H9 (cell line): ENCODE measurements at regions not wholly inside any gene's neighbourhood (a gene's known extent, or its start where the extent isn't known, plus 50 kb on each side); places are given as distances from the start of the nearest gene placed in this dataset.

ENCODE experiments used
- DNase-seq: peaks from one replicate; pipeline ENCODE4 v3.0.0-alpha.2; 2017
- H2AFZ ChIP-seq: one replicate; pipeline ENCODE4 v1.6.1; 2013; ENCODE audit warnings: mild to moderate bottlenecking, low read length, control low read depth, moderate library complexity
- H2AK5ac ChIP-seq: 2 replicates; pipeline ENCODE4 v1.6.1; 2013; ENCODE audit warnings: low read length, control low read depth, mixed read lengths; ENCODE audit not compliant: insufficient read length
- H2BK120ac ChIP-seq: one replicate; pipeline ENCODE4 v1.6.1; 2013; ENCODE audit warnings: low read depth, mild to moderate bottlenecking, low read length, control low read depth, inconsistent platforms; ENCODE audit not compliant: poor library complexity, severe bottlenecking
- H2BK12ac ChIP-seq: 2 replicates; pipeline ENCODE4 v1.6.1; 2013; ENCODE audit warnings: low read length, control low read depth, mixed read lengths, low read depth; ENCODE audit not compliant: insufficient read length
- H2BK15ac ChIP-seq: 2 replicates; pipeline ENCODE4 v1.6.1; 2013; ENCODE audit warnings: low read depth, low read length, control low read depth
- H2BK20ac ChIP-seq: one replicate; pipeline ENCODE4 v1.6.1; 2013; ENCODE audit warnings: low read depth, mild to moderate bottlenecking, low read length, control low read depth, inconsistent platforms; ENCODE audit not compliant: poor library complexity, severe bottlenecking
- H2BK5ac ChIP-seq: 2 replicates; pipeline ENCODE4 v1.6.1; 2013; ENCODE audit warnings: low read length, control low read depth, mixed read lengths; ENCODE audit not compliant: insufficient read length
- H3K14ac ChIP-seq: 2 replicates; pipeline ENCODE4 v1.6.1; 2013; ENCODE audit warnings: low read length, control low read depth; ENCODE audit not compliant: insufficient read depth
- H3K18ac ChIP-seq: 2 replicates; pipeline ENCODE4 v1.6.1; 2013; ENCODE audit warnings: low read depth, mild to moderate bottlenecking, mixed read lengths, low read length, control low read depth; ENCODE audit not compliant: insufficient read length
- H3K23ac ChIP-seq: 2 replicates; pipeline ENCODE4 v1.6.1; 2013; ENCODE audit warnings: low read length, control low read depth, mixed read lengths, low read depth; ENCODE audit not compliant: insufficient read length
- H3K23me2 ChIP-seq: 2 replicates; pipeline ENCODE4 v1.6.1; 2013; ENCODE audit warnings: low read depth, mild to moderate bottlenecking, mixed read lengths, low read length, control low read depth; ENCODE audit not compliant: insufficient read length, poor library complexity, severe bottlenecking
- H3K27ac ChIP-seq: 2 replicates; pipeline ENCODE4 v1.5.1; 2013; ENCODE audit warnings: low read length, control low read depth, mixed read lengths, low read depth; ENCODE audit not compliant: insufficient read length
- H3K27me3 ChIP-seq: 2 replicates; pipeline ENCODE4 v1.6.1; 2013; ENCODE audit warnings: low read length, control low read depth, inconsistent platforms; ENCODE audit not compliant: insufficient read depth
- H3K4ac ChIP-seq: 2 replicates; pipeline ENCODE4 v1.6.1; 2013; ENCODE audit warnings: low read depth, mild to moderate bottlenecking, control low read depth, inconsistent platforms, low read length, moderate library complexity
- H3K4me1 ChIP-seq: 2 replicates; pipeline ENCODE4 v1.6.1; 2013; ENCODE audit warnings: low read length, control low read depth, inconsistent platforms; ENCODE audit not compliant: insufficient read depth
- H3K4me2 ChIP-seq: 2 replicates; pipeline ENCODE4 v1.6.1; 2013; ENCODE audit warnings: low read length, control low read depth, mixed read lengths; ENCODE audit not compliant: insufficient read length, insufficient read depth
- H3K56ac ChIP-seq: 2 replicates; pipeline ENCODE4 v1.6.1; 2013; ENCODE audit warnings: low read depth, mild to moderate bottlenecking, mixed read lengths, low read length, control low read depth; ENCODE audit not compliant: insufficient read length
- H3K79me1 ChIP-seq: 2 replicates; pipeline ENCODE4 v1.6.1; 2013; ENCODE audit warnings: low read depth, mild to moderate bottlenecking, moderate library complexity, low read length, control low read depth, inconsistent platforms; ENCODE audit not compliant: insufficient read depth, poor library complexity, severe bottlenecking
- H3K79me2 ChIP-seq: 2 replicates; pipeline ENCODE4 v1.6.1; 2013; ENCODE audit warnings: low read length, control low read depth, inconsistent platforms; ENCODE audit not compliant: insufficient read depth
- H3K9ac ChIP-seq: 2 replicates; pipeline ENCODE4 v1.6.1; 2013; ENCODE audit warnings: low read length, control low read depth, mixed read lengths; ENCODE audit not compliant: insufficient read length; ENCODE audit errors: extremely low read depth
- H3K9me3 ChIP-seq: one replicate; pipeline ENCODE4 v1.6.1; 2013; ENCODE audit warnings: low read depth, low read length, inconsistent platforms; ENCODE audit not compliant: control insufficient read depth
- H3T11ph ChIP-seq: one replicate; pipeline ENCODE4 v1.6.1; 2013; ENCODE audit warnings: mild to moderate bottlenecking, low read length, control low read depth, inconsistent platforms
- H4K20me1 ChIP-seq: one replicate; pipeline ENCODE4 v1.6.1; 2013; ENCODE audit not compliant: control insufficient read depth, insufficient read length, insufficient read depth
- H4K5ac ChIP-seq: 2 replicates; pipeline ENCODE4 v1.6.1; 2013; ENCODE audit warnings: low read depth, mild to moderate bottlenecking, mixed read lengths, low read length, control low read depth; ENCODE audit not compliant: insufficient read length
- H4K8ac ChIP-seq: replicated peaks from 2 replicates; pipeline ENCODE4 v1.6.1; 2013; ENCODE audit warnings: low read length, control low read depth, mixed read lengths, low read depth; ENCODE audit not compliant: insufficient read length
- H4K91ac ChIP-seq: 2 replicates; pipeline ENCODE4 v1.6.1; 2013; ENCODE audit warnings: low read depth, mild to moderate bottlenecking, moderate library complexity, mixed read lengths, low read length, control low read depth; ENCODE audit not compliant: insufficient read length
- H3K27ac Mint-ChIP-seq, 3 experiments: 2 replicates in 2 of 3; 3 replicates in 1 of 3; pipeline ENCODE4 v1.8.0; 2020 to 2021; ENCODE audit warnings: mixed read lengths in 3 of 3, mild to moderate bottlenecking in 1 of 3, moderate library complexity in 1 of 3
- H3K27me3 Mint-ChIP-seq: 2 replicates; pipeline ENCODE4 v1.8.0; 2021; ENCODE audit warnings: low read depth, mild to moderate bottlenecking, moderate library complexity, mixed read lengths
- H3K36me3 Mint-ChIP-seq, 3 experiments: 2 replicates in 2 of 3; 3 replicates in 1 of 3; pipeline ENCODE4 v1.8.0; 2020 to 2021; ENCODE audit warnings: low read depth in 3 of 3, mixed read lengths in 3 of 3; ENCODE audit not compliant: insufficient read depth in 1 of 3
- H3K4me1 Mint-ChIP-seq, 2 experiments: 2 replicates each; pipeline ENCODE4 v1.8.0; 2020; ENCODE audit warnings: mixed read lengths in 2 of 2
- H3K4me3 Mint-ChIP-seq, 2 experiments: 2 replicates in 1 of 2; 3 replicates in 1 of 2; pipeline ENCODE4 v1.8.0; 2020 to 2021; ENCODE audit warnings: mild to moderate bottlenecking in 2 of 2, mixed read lengths in 2 of 2, moderate library complexity in 1 of 2
- H3K9me3 Mint-ChIP-seq, 2 experiments: 2 replicates in 1 of 2; 3 replicates in 1 of 2; pipeline ENCODE4 v1.8.0; 2020; ENCODE audit warnings: mild to moderate bottlenecking in 2 of 2, mixed read lengths in 2 of 2, moderate library complexity in 1 of 2
- CTCF ChIP-seq: fragments of 200-600 bp; sonication (generic); conservative IDR thresholded peaks from 3 replicates; pipeline ENCODE4 v1.8.0; 2021; ENCODE audit warnings: antibody characterized with exemption, mild to moderate bottlenecking
- WGBS: extraction: QIAGEN DNeasy Blood & Tissue Kit; methylation state at CpG from one replicate; pipeline ENCODE4 v1.1.7; 2013; ENCODE audit warnings: missing lambda C conversion rate, low lambda C conversion rate, mixed read lengths; ENCODE audit not compliant: insufficient read length; ENCODE audit errors: extremely low coverage; 5-methylcytosine and 5-hydroxymethylcytosine counted together

- Mint-ChIP-seq H3K4me1 (no peaks in the 10 kb centered on the region), H3K27me3 (peaks cover 3% of the 10 kb centered on the region), H3K36me3 (no peaks in the 10 kb centered on the region), H3K27ac (no peak overlapping the region), H3K9me3 (no peaks in the 10 kb centered on the region), H3K4me3 (no peak overlapping the region)
- Histone ChIP-seq H3T11ph (no peak overlapping the region), H3K14ac (no peak overlapping the region), H3K27ac (no peak overlapping the region), H4K5ac (no peak overlapping the region), H2BK5ac (no peak overlapping the region), H2AFZ (no peak overlapping the region), H3K9ac (no peak overlapping the region), H3K4me1 (no peaks in the 10 kb centered on the region), H2BK12ac (no peak overlapping the region), H2BK15ac (no peak overlapping the region), H3K9me3 (no peaks in the 10 kb centered on the region), H3K4ac (no peak overlapping the region), H4K20me1 (no peaks in the 10 kb centered on the region), H3K23me2 (no peaks in the 10 kb centered on the region), H2BK120ac (no peak overlapping the region), H4K8ac (no peak overlapping the region), H3K79me1 (no peaks in the 10 kb centered on the region), H3K56ac (no peak overlapping the region), H3K79me2 (no peaks in the 10 kb centered on the region), H3K18ac (no peak overlapping the region), H2AK5ac (no peak overlapping the region), H3K27me3 (0 out of 2 replicates have a peak, but pooled peaks cover 3% of the 10 kb centered on the region), H3K4me2 (no peak overlapping the region), H2BK20ac (no peak overlapping the region), H4K91ac (no peak overlapping the region), H3K23ac (no peak overlapping the region)
- no CpG with 5 or more reads among the region's 1 CpG for WGBS
- no peak for DNase-seq
- no peak for TF ChIP-seq CTCF
Observed at GRCh38 chr6:20008131-20008530, 171.0 kb downstream of the ID4 start.
